Mesenteric fat pad (tissue), 1 donor: ENCODE measurements at regions not wholly inside any gene's neighbourhood (a gene's known extent, or its start where the extent isn't known, plus 50 kb on each side); places are given as distances from the start of the nearest gene placed in this dataset.
"Not testable (repeated sequence)": the region's sequence is repeated elsewhere in the genome, so short reads cannot be mapped to it uniquely, and the experiment has no call there.

Experiments used
- DNase-seq: peaks from one replicate; pipeline ENCODE4 v3.0.0-alpha.2; 2020; ENCODE audit warnings: low spot score
- donor health status: DM: yes; HTN: yes; CAD: no.

DNA sequence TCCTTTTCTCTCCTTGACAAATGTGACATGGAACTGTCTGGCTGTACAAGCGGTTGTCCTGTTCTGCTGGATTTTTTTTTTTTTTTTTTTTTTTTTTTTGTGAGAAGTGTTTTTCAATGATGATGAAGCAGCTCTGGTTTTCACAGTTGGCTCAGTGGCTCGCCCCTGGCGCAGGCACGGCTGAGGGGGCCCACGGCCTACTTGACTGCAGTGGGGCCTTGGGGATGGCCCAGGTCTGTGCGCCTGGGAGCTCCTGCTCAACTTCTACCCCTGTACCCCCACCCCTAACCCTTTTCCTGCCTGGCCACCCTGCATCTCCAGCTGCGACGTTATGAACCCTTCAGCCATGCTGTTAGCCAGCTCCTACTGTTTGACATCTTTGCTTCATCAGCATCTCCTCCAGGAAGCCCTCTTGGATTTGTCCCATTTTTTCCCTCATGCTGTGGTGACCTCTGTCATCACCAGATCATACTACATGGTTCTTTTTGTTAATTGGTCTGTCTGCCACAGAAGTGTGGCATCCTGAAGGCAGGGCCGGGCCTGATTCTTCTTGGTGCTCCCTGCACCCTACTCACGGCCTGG is 167.9 kb downstream of the INHBB start:
- no peak for DNase-seq

DNA sequence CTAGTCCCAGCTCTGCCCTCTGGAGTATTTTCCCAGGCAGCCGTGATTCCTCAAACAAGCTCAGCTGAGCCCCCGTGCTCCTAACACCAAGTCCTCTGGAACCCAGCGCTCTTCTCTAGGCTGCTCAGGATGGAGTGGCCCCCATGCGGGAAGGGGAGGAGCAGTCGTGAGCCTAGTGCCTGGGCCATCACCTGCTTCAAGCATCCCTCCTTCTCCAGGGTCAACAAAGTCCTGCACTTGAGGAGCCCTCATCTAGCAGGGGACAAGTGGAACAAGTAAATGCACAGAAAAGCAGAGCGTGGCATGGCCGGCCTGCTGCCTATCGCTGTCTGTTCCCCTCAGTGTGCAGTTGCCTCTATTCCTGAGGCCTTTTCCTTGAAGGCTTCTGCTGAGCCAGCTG is 168.6 kb downstream of the INHBB start:
- no peak for DNase-seq

DNA sequence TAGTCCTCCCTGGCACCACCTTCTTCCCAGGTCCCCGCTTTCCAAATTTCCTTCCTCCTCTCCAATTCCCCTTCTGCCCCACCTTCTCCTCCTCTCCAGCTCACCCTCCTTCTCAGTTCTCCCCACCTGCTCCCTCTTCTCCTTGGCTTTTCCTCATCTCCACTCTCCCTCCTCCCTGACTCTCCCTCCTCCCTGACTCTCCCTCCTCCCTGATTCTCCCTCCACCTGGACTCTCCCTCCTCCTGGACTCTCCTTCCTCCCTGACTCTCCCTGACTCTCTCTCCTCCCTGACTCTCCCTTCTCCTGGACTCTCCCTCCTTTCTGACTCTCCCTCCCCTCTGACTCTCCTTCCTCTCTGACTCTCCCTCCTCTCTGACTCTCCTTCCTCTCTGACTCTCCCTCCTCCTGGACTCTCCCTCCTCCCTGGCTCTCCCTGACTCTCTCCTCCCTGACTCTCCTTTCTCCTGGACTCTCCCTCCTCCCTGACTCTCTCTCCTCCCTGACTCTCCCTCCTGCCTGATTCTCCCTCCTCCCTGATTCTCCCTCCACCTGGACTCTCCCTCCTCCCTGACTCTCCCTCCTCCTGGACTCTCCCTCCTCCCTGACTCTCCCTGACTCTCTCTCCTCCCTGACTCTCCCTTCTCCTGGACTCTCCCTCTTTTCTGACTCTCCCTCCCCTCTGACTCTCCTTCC is 169.3 kb downstream of the INHBB start:
- not testable (repeated sequence) for DNase-seq

DNA sequence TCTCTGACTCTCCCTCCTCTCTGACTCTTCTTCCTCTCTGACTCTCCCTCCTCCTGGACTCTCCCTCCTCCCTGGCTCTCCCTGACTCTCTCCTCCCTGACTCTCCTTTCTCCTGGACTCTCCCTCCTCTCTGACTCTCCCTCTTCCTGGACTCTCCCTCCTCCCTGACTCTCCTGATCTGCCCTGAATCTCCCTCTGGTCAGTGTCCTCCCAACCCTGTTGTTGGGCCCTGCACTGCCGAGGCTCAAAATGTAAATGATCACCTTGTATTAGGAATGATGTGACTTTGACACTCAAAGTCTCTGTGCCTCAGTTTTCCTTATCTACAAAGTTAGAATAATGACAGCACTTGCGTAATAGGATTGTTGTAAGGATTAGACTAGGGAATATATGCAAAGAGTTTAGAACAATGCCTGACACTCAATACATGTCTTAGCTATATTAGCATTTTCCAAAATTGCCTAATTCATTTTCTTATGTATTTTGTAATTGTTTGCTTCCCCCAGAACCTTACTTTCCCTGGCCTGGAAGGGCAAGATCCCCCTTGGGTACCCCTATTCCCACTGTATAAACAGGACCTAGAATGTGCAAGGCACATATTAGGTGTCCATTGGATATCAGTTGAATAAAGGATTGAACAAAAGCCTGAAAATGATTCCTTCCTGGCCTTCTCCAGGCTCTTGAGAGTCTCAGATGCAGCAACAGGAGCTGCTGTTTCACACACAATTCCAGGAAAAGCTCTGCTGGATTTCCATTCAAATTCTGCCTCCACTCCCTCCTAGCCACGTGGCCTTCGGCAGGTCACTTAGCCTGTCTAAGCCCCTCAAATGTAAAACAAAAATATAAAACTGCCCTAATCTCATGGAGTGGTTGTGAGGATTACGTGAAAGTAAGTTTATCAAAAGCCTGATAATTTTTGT is 170.1 kb downstream of the INHBB start:
- no peak for DNase-seq

DNA sequence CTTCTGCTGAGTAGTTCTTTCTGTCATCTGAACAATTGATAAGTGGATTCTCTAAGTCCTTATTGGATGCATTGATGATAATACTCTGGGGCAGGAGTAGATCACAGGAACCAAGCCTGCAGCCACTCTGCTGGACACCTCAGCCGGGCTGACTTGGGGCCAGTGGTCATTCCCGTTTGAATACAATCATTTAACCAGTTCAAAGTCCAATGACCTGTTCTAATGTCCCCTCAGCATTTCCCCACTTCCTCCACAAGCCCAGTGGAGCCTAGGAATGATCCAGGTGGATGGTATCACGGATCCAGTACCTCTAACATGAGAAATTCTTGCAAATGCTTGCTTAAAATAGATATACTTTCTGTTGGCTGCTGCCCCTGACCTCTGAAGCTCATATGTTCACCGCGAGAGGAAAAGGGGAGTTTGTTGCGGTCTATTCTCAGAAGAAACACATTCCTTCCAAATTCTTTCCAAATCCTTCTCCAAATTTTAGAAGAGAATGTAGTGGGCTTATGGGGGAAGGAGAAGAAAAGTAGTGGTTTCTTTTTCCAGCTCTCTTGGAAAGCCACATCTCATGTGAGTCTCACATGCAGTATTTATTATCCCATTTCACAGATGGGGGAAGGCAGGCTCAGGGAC is 170.9 kb downstream of the INHBB start:
- DNase-seq = no peak

DNA sequence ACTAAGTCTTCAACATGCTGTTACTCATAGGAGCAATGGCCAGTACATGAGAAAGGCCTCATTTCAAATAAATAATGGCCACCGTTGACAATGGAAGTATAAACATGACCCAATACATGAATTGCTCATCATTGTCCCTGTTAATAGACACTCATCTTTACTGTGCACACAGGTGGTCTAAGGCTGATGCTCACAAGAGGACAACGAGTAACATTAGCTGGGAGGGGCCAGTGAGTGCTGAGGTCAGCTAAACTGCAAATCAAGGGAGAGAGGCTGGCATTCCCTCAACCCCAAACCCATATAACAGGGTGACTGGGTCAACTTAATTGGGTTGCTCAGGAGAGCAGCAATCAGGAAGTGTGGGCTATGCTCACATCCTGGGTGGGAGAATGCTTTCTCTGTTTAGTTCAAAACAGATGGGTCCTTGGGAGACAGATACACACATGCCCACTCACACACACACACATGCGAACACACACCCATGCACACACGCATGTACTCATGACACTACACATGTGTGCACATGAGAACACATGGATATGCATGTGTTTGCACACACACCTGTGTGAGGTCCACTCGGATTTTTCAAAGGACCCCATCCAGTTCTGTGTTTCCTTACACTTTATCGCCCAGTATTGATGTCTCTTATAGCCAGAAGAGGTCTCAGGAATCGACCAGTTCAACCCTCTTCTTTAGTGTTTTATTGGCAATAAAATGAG is 172.0 kb downstream of the INHBB start:
- no peak for DNase-seq

DNA sequence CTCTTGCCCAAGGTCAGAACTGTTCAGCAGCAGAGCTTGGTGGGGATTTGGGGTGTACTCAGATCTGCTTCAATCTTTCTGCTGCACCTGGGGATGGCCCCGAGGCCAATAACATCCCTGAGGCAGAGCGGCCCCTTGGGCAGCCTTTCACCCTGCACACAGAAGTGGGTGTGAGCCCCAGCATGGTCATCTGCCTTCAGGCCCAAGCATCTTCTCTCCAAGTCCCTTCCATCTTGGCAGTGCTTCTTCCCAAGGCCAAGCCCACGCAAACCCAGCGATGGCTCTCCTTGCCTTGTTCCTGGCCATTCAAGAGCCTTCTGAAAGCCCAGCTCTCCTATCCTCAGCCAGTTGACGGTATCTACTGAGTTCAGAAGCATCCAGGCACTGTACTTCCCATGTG is 172.9 kb downstream of the INHBB start:
- DNase-seq = no peak

DNA sequence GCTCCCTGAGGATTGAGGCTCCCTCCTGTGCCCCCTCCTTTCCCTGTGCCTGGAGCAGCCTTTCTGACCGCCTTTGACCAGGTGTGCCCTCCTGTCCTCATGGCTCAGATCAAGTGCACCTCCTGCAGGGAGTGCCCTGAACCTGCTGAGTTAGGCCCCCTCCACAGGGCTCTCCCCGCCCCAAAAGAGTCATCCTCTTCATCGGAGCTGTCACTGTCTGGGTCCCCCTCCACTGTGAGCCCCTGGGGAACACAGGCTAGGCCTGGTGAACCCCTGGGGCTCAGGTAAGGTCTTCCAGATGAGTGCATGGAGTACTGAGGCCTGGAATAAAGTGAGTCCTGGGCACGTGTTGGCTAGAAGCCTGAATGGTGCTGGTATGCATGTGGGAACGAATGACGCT is 173.5 kb downstream of the INHBB start:
- no peak for DNase-seq

DNA sequence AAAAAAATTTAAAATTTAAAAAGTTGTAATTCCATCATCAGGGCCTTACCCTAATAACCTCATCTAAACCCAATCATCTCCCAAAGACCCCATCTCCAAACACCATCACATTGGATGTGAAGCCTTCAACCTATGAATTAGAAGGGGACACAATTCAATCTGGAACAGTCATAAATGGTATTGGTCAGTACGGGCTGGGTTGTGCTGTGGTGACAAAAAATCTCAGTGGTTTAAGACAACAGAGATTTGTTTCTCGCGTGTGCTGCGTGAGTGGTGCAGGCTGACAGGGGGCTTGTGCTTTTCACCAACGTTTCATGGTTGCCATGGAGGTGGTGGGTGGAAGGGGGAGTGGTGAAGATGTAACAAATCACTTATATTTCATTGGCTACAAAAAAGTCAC is 174.5 kb downstream of the INHBB start:
- no peak for DNase-seq

DNA sequence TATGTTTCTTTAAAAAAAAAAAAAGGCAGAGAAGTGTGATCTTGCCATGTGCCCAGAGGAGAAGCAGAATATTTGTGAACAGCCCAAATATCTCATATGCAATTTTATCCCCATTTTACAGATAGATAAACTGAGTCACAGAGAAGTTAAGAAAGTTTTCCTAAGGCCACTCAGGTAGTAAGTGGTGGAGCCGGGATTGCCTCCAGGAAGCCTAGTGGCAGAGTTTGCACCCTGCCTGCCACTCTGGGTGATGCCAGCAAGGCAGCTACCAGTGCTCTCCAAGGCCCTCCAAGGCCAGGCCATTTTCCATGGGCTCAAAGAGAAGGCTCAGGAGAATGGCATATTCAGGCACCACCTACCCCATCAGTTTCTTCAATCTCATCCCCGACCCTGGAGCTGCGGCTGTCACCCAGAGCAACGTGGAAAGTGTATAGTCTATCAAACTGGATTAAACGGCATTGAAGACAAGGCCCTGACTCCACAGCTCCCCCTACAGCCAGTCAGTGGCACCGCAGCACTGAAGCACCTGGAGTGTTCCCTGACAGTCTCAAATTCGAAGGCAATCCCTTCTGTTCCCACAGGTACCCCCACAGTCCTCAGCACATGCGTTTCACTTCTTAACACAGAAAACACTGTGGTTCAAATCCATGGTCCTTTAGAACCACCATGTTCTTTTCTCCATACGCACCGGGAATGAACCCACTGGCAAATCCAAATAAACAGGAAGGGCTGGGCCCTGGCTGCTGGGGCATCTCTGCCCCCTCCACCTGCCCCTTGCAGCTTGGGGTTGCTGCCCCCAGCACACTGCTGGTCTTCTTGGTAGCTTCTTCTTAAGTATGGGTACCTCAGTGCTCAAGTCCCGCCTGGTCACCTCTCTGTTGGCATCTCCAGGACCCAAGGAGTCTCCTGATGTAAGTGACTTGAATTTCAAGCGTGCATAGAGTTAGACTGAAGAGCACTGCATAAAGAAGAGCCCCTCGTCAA is 175.3 kb downstream of the INHBB start:
- no peak for DNase-seq

DNA sequence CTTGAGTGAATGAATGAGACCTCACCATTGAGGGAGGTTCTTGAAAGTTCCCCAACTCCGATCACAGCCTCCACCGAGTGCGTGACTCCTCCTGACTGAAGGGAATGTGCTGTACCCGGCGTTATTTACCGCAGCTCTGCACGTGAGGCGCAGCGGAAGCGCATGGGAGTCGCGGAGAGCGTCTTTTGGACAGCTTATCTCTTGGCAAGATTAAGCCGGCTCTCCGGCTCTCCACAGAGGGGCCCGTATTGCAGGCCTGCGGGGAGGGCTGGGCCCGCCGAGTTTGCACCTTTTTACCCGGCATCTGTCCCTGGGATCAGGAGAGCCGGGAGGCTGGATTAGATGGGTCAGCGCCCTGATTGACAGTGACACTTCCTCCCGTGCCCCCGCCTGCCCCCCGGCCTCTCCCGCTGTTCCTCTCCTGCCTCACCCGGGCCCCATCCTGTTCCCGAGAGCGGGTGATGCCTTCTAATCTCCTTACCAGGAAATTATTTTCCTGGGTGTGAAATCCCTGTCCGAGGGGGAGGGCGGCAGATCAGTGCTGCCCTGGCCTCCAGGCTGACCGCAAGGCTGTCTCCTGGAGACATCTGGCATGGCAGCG is 176.3 kb downstream of the INHBB start:
- DNase-seq = no peak

DNA sequence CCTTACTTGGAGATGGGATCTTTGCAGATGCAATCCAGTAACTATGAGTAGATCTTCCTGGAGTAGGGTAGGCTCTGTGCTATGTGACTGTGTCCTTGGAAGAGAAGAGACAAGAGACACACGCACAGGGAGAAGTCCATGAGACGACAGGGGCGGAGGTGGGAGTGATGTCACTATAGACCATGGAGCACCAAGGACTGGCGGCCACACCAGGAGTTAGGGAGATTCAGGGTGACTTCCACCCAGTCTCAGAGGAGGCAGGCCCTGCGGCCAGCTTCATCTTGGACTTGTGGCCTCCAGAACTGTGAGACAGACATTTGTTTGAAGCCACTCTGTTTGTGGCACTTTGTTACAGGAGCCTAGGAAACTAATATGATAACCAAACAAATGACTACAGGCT is 177.8 kb downstream of the INHBB start:
- DNase-seq = no peak

DNA sequence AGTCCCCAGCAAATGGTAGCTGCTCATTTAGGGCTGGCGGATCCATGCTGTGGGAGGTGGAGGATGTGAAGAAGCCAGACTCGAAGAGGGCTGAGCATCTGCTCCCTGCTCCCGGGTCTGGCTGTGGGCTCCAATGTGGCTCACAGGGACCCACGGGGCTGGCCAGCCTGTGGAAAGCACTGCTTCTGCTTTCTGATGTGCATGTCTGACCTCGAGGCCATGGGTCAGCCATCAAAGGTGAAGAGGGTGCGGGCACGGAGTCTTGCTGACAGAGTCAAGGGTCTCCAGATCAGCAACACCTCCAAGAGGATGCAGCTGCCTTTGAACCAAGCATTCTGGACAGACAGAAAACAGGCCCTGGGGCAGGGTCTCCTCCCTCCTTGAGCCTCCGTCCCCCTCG is 178.2 kb downstream of the INHBB start:
- DNase-seq = no peak

DNA sequence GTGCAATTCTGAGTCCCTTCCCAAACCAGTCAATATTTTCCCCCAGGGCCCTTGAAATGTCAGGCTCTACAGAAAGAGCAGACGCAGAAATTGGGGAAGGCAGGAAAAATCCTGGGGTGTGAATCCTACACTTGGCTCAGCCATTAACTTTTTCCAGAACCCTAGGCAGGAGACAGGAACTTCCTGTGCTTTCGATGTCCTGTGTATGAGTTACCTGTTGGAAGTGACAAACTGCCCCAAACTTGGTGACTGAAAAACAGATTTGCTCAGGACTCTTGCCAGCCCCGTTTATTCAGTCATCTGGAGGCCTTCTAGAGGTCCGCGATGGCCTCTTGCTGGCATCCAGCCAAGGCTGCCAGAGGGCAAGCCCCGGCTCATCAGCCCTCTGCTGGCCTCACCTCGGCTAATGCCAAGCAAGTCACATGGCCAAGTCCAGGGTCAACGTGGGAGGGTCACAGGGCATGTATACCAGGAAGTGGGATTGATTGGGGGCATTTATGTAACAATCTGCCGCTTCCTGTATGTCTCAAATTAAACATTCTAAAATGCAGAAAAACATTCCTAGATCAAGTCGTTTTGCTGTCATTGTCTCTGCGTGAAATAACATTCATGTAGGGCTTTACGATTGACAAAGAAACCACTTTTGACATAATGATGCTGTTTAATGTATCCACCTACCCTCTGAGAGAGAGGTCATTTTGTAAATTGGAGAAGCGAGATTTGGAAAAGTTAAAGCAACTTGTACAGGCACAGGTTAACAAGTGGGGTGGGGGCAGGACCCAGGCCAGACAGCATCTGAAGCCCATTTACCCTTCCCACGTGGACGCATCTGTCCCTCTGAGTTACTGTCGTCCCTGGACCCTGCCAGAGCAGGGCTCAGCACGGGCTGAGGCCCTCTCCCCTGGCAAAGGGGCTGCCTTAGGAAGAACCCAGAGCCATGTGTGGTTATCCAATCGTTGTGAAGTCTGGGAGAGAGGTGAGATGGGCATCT is 179.4 kb downstream of the INHBB start:
- DNase-seq = no peak

DNA sequence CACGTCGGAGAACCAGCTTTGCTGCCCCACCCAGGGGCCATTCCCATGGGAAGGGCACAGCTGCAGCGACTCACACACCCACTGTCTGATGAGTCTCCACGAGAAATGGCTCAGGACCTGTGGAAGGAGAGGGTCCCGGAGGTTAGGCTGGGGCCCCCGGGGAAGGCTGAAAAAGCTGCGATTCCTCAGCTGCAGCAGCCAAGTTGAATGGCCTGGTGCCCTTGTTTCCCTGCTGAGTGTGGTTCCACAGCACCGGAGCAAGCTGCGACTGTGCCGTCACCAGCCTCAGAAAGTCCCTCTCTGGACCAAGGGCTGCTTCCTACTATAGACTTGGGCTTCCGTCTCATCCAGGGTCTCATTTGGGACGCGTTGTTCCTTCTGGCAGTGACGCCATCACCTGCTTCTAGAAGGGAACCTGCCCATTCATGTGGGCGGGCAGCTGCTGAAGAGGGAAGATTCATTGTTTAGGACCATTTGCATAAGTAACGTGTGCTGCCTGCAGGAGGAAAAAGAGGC is 180.2 kb downstream of the INHBB start:
- DNase-seq = no peak

DNA sequence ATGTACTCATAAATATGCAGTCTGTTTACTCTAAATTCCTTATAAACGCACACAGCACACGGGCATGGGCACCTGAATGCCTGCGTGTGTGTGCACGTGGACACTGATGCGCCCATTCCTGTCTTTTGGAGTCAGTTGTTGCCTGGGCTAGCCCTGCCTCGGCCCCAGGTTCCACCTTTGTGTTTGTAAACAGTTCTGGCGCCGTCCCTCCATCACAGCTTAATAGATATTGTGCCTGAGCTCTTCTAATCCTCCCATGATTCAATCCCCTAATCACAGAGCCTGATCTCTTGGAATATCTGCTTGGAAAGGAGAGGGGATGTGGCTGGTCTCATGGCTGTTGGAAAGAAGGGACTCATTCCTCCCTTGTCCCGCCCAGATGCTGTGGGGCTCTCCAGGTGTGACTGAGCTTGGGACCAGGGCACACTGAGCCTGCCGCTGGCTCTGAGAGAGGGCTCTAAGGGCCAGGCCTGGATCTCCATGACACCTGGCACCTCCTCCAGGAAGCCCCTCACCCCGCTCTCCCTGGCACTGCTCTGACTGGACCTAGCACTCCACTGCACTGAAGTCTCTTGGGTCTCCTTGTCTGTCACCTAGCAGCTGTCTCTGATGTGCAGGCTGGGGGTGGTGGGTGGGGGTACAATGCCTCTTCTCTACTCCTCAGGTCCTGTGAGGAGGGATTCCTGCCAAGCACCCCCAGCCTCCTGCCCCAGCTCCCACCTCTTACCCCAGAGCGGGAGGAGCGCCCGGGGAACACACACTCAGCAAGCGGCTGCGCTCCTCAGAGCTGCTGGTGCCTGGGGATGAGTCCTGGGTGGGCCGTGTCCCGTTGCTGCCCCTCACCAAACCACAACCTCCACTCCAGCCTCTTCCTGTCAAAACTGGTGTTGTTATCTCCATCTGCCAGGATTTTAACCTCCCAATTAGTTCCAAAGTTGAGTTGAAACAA is 181.3 kb downstream of the INHBB start:
- DNase-seq = no peak
